ENCODE measurements at regions not wholly inside any gene's neighbourhood (a gene's known extent, or its start where the extent isn't known, plus 50 kb on each side); places are given as distances from the start of the nearest gene placed in this dataset.

GRCh38 chr10:69736886-69737641 lies 64.6 kb upstream of the COL13A1 start:
- ATAC-seq = no peak
- Mint-ChIP-seq H3K36me3 (no peaks in the 10 kb centered on the region), H3K27ac (no peak overlapping the region), H3K4me3 (no peak overlapping the region), H3K27me3 (peaks cover 0 to 11% (median 5%) of the 10 kb centered on the region in 5 donors), H3K4me1 (peaks cover 7 to 17% (median 11%) of the 10 kb centered on the region in 4 donors), H3K9me3 (no peaks in the 10 kb centered on the region)
- DNase-seq = peak in 1 of 10 donors; percentile 55
- POLR2A ChIA-PET = no interaction called here

GRCh38 chr10:69738071-69738470 lies 63.6 kb upstream of the COL13A1 start:
- Mint-ChIP-seq H3K27me3 (peaks cover 2 to 14% (median 6%) of the 10 kb centered on the region in 5 donors), H3K27ac (no peak overlapping the region), H3K4me3 (no peak overlapping the region), H3K9me3 (no peaks in the 10 kb centered on the region), H3K4me1 (peaks cover 7 to 15% (median 11%) of the 10 kb centered on the region in 4 donors), H3K36me3 (no peaks in the 10 kb centered on the region)
- POLR2A ChIA-PET = no interaction called here
- DNase-seq (peak in 1 of 10 donors; percentile 31), ATAC-seq (no peak)

GRCh38 chr10:69738858-69739435 lies 62.8 kb upstream of the COL13A1 start:
- ATAC-seq (no peak), DNase-seq (peak in 1 of 10 donors; percentile 13)
- Mint-ChIP-seq H3K4me1 (peaks cover 7 to 12% (median 10%) of the 10 kb centered on the region in 4 donors), H3K27me3 (peaks cover 5 to 15% (median 7%) of the 10 kb centered on the region in 5 donors), H3K36me3 (no peaks in the 10 kb centered on the region), H3K4me3 (no peak overlapping the region), H3K9me3 (no peaks in the 10 kb centered on the region), H3K27ac (no peak overlapping the region)
- POLR2A ChIA-PET = no interaction called here

- POLR2A ChIA-PET = no interaction called here
- no peaks in the 10 kb centered on the region for H3K9me3 Mint-ChIP-seq
- H3K27ac Mint-ChIP-seq = no peak overlapping the region
- H3K27me3 Mint-ChIP-seq = peaks cover 6 to 17% (median 10%) of the 10 kb centered on the region in 5 donors
- H3K36me3 Mint-ChIP-seq = no peaks in the 10 kb centered on the region
- no peak overlapping the region for H3K4me3 Mint-ChIP-seq
- DNase-seq = no peak
- no peak for ATAC-seq
- H3K4me1 Mint-ChIP-seq = peaks cover 2 to 5% (median 4%) of the 10 kb centered on the region in 4 donors
Measured at GRCh38 chr10:69739634-69740033, 62.1 kb upstream of the COL13A1 start.

- Mint-ChIP-seq H3K27ac (no peak overlapping the region), H3K4me1 (peaks cover 0 to 1% (median 0%) of the 10 kb centered on the region in 4 donors), H3K27me3 (peaks cover 8 to 21% (median 12%) of the 10 kb centered on the region in 5 donors), H3K9me3 (no peaks in the 10 kb centered on the region), H3K4me3 (no peak overlapping the region), H3K36me3 (no peaks in the 10 kb centered on the region)
- ATAC-seq (no peak), DNase-seq (no peak)
- POLR2A ChIA-PET = no interaction called here
Measured at GRCh38 chr10:69740126-69740525, 61.6 kb upstream of the COL13A1 start.

- ATAC-seq (no peak), DNase-seq (no peak)
- no peaks in the 10 kb centered on the region for H3K9me3 Mint-ChIP-seq
- H3K27ac Mint-ChIP-seq = peak overlapping the region in 1 of 10 donors; percentile 82
- no peak overlapping the region for H3K4me3 Mint-ChIP-seq
- peaks cover 10 to 27% (median 14%) of the 10 kb centered on the region in 5 donors for H3K27me3 Mint-ChIP-seq
- H3K4me1 Mint-ChIP-seq = no peaks in the 10 kb centered on the region
- H3K36me3 Mint-ChIP-seq = no peaks in the 10 kb centered on the region
- POLR2A ChIA-PET = no interaction called here
Measured at GRCh38 chr10:69741252-69741651, 60.5 kb upstream of the COL13A1 start.

GRCh38 chr10:69741671-69742355 lies 59.9 kb upstream of the COL13A1 start:
- no peak for ATAC-seq
- Mint-ChIP-seq H3K27me3 (peaks cover 10 to 31% (median 14%) of the 10 kb centered on the region in 5 donors), H3K4me1 (no peaks in the 10 kb centered on the region), H3K27ac (peak overlapping the region in 1 of 10 donors; percentile 14), H3K36me3 (no peaks in the 10 kb centered on the region), H3K9me3 (no peaks in the 10 kb centered on the region), H3K4me3 (no peak overlapping the region)
- POLR2A ChIA-PET = no interaction called here
- no peak for DNase-seq

GRCh38 chr10:69742356-69742695 lies 59.4 kb upstream of the COL13A1 start:
- POLR2A ChIA-PET = no interaction called here
- ATAC-seq = no peak
- Mint-ChIP-seq H3K9me3 (no peaks in the 10 kb centered on the region), H3K4me1 (no peaks in the 10 kb centered on the region), H3K27me3 (peaks cover 10 to 31% (median 14%) of the 10 kb centered on the region in 5 donors), H3K27ac (no peak overlapping the region), H3K36me3 (no peaks in the 10 kb centered on the region), H3K4me3 (no peak overlapping the region)
- no peak for DNase-seq

- no peaks in the 10 kb centered on the region for H3K9me3 Mint-ChIP-seq
- H3K27me3 Mint-ChIP-seq = peaks cover 10 to 31% (median 14%) of the 10 kb centered on the region in 5 donors
- no peak overlapping the region for H3K4me3 Mint-ChIP-seq
- ATAC-seq (no peak), DNase-seq (no peak)
- H3K4me1 Mint-ChIP-seq = no peaks in the 10 kb centered on the region
- H3K27ac Mint-ChIP-seq = no peak overlapping the region
- POLR2A ChIA-PET = no interaction called here
- H3K36me3 Mint-ChIP-seq = no peaks in the 10 kb centered on the region
Measured at GRCh38 chr10:69742928-69743602, 58.6 kb upstream of the COL13A1 start.

GRCh38 chr10:69744971-69745370 lies 56.7 kb upstream of the COL13A1 start:
- peaks cover 12 to 39% (median 13%) of the 10 kb centered on the region in 5 donors for H3K27me3 Mint-ChIP-seq
- no peak for DNase-seq
- no peak overlapping the region for H3K27ac Mint-ChIP-seq

GRCh38 chr10:69745698-69746097 lies 56.0 kb upstream of the COL13A1 start:
- Mint-ChIP-seq H3K36me3 (no peaks in the 10 kb centered on the region), H3K4me3 (no peak overlapping the region)
- POLR2A ChIA-PET = no interaction called here

More at GRCh38 chr10:69744971-69745370, 56.7 kb upstream of the COL13A1 start:
- Mint-ChIP-seq H3K36me3 (no peaks in the 10 kb centered on the region), H3K4me3 (no peak overlapping the region), H3K9me3 (no peaks in the 10 kb centered on the region), H3K4me1 (no peaks in the 10 kb centered on the region)
- POLR2A ChIA-PET = no interaction called here
- no peak for ATAC-seq

GRCh38 chr10:69747179-69747578 lies 54.5 kb upstream of the COL13A1 start:
- peaks cover 10 to 46% (median 16%) of the 10 kb centered on the region in 5 donors for H3K27me3 Mint-ChIP-seq
- no peaks in the 10 kb centered on the region for H3K9me3 Mint-ChIP-seq
- DNase-seq = no peak
- no peak overlapping the region for H3K4me3 Mint-ChIP-seq
- POLR2A ChIA-PET = no interaction called here
- no peaks in the 10 kb centered on the region for H3K4me1 Mint-ChIP-seq
- no peak for ATAC-seq
- H3K36me3 Mint-ChIP-seq = no peaks in the 10 kb centered on the region
- H3K27ac Mint-ChIP-seq = no peak overlapping the region

More at GRCh38 chr10:69745698-69746097, 56.0 kb upstream of the COL13A1 start:
- H3K27ac Mint-ChIP-seq = no peak overlapping the region
- H3K4me1 Mint-ChIP-seq = no peaks in the 10 kb centered on the region
- no peaks in the 10 kb centered on the region for H3K9me3 Mint-ChIP-seq
- no peak for ATAC-seq
- peaks cover 11 to 46% (median 16%) of the 10 kb centered on the region in 5 donors for H3K27me3 Mint-ChIP-seq
- no peak for DNase-seq

- no peak for ATAC-seq
- no peak overlapping the region for H3K4me3 Mint-ChIP-seq
- H3K9me3 Mint-ChIP-seq = no peaks in the 10 kb centered on the region
- H3K36me3 Mint-ChIP-seq = no peaks in the 10 kb centered on the region
- H3K27me3 Mint-ChIP-seq = peaks cover 6 to 35% (median 12%) of the 10 kb centered on the region in 5 donors
- no peak for DNase-seq
- no peaks in the 10 kb centered on the region for H3K4me1 Mint-ChIP-seq
- no peak overlapping the region for H3K27ac Mint-ChIP-seq
- POLR2A ChIA-PET = no interaction called here
Measured at GRCh38 chr10:69748621-69749020, 53.1 kb upstream of the COL13A1 start.

Data from naive thymus-derived CD8-positive, alpha-beta T cell (primary cell).